ENCODE measurements at regions not wholly inside any gene's neighbourhood (a gene's known extent, or its start where the extent isn't known, plus 50 kb on each side); places are given as distances from the start of the nearest gene placed in this dataset.

DNA sequence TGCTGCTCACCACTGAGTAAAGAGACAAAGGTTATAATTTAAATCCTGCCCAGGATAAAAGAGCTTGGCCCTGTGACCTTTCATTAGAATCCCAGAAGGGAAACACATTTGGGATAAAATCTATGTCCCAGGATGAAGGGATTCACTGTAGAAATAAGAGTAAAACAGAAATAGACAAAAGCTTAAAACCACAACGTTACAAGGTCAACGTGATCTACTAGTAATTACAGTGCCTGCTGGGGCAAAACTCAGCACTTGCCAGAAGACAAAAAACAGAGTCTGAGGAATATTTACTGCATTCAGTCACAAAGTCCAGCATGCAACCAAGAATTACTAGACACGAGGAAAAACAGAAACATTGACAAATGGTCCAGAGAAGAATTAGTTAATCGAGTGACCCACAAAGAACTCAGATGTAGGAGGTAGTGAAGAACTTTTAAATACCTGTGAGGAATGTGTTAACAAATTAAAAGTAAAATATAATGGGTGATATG, 982.3 kb downstream of the GATA3 start:
- intact Hi-C loops (cut with DNase I) = no loop called here
- no peak for FAIRE-seq
- no peak overlapping the region for H3K27ac ChIP-seq (ENCODE audit: low read depth in 2 of 2, low read length in 2 of 2)

DNA sequence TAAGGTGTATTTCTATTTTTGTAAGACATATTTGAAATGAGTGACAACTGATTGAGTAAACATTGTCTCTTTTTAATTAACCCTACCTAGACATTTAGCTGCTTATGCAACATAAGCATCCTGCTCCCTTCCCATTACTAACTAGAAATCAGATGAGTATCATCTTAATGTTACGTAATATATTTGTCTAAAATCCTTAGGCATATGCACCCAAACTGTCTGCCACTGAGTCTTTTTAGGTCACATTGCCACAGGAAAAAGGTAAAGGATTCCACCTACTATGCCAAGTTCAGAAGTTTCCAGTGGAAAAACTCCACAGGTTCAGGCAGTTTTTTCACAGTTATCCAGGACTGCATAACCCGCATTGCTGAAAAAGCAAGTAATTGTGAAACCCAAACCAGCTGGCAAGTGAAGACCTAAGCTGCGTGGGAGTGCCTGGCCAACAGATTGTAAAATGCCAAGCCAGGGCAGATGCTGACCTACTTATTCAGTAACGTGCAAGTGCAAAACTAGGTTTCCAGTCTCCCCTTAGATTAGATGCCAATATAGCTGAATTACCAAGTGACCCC, 983.7 kb downstream of the GATA3 start:
- intact Hi-C loops (cut with DNase I) = no loop called here
- Histone ChIP-seq H3K27ac (ENCODE audit: low read depth in 2 of 2, low read length in 2 of 2) (no peak overlapping the region), H3K9me3 (ENCODE audit: control insufficient read depth in 2 of 3, insufficient read depth in 1 of 3, low read length in 3 of 3) (peaks cover 0 to 3% (median 0%) of the 10 kb centered on the region in 3 donors), H3K27me3 (ENCODE audit: control insufficient read depth, insufficient read depth, low read length) (no peaks in the 10 kb centered on the region), H3K9ac (ENCODE audit: low read length in 3 of 3) (no peak overlapping the region), H3K4me3 (ENCODE audit: low read length in 3 of 3) (no peak overlapping the region), H3K4me1 (ENCODE audit: control insufficient read depth in 2 of 3, insufficient read depth in 2 of 3, low read depth in 1 of 3, low read length in 3 of 3) (no peaks in the 10 kb centered on the region), H3K36me3 (ENCODE audit: control insufficient read depth in 2 of 3, insufficient read depth in 3 of 3, low read length in 3 of 3) (no peaks in the 10 kb centered on the region)
- TF ChIP-seq, protein P1, sequence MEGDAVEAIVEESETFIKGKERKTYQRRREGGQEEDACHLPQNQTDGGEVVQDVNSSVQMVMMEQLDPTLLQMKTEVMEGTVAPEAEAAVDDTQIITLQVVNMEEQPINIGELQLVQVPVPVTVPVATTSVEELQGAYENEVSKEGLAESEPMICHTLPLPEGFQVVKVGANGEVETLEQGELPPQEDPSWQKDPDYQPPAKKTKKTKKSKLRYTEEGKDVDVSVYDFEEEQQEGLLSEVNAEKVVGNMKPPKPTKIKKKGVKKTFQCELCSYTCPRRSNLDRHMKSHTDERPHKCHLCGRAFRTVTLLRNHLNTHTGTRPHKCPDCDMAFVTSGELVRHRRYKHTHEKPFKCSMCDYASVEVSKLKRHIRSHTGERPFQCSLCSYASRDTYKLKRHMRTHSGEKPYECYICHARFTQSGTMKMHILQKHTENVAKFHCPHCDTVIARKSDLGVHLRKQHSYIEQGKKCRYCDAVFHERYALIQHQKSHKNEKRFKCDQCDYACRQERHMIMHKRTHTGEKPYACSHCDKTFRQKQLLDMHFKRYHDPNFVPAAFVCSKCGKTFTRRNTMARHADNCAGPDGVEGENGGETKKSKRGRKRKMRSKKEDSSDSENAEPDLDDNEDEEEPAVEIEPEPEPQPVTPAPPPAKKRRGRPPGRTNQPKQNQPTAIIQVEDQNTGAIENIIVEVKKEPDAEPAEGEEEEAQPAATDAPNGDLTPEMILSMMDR (IDR thresholded peaks at IDR 0.05; ENCODE audit: borderline replicate concordance, extremely low read depth, insufficient read depth) = no peak
- FAIRE-seq (no peak), DNase-seq (peak in 3 of 5 donors; percentile 12 to 21 (median 18))

More for the DNA sequence above, 982.3 kb downstream of the GATA3 start:
- H3K4me1 ChIP-seq (ENCODE audit: control insufficient read depth in 2 of 3, insufficient read depth in 2 of 3, low read depth in 1 of 3, low read length in 3 of 3) = no peaks in the 10 kb centered on the region
- peaks cover 0 to 3% (median 0%) of the 10 kb centered on the region in 3 donors for H3K9me3 ChIP-seq (ENCODE audit: control insufficient read depth in 2 of 3, insufficient read depth in 1 of 3, low read length in 3 of 3)
- no peaks in the 10 kb centered on the region for H3K27me3 ChIP-seq (ENCODE audit: control insufficient read depth, insufficient read depth, low read length)
- no peak overlapping the region for H3K9ac ChIP-seq (ENCODE audit: low read length in 3 of 3)
- no peak overlapping the region for H3K4me3 ChIP-seq (ENCODE audit: low read length in 3 of 3)
- TF ChIP-seq, protein P1 (IDR thresholded peaks at IDR 0.05; ENCODE audit: borderline replicate concordance, extremely low read depth, insufficient read depth) = no peak
- no peaks in the 10 kb centered on the region for H3K36me3 ChIP-seq (ENCODE audit: control insufficient read depth in 2 of 3, insufficient read depth in 3 of 3, low read length in 3 of 3)
- no peak for DNase-seq

DNA sequence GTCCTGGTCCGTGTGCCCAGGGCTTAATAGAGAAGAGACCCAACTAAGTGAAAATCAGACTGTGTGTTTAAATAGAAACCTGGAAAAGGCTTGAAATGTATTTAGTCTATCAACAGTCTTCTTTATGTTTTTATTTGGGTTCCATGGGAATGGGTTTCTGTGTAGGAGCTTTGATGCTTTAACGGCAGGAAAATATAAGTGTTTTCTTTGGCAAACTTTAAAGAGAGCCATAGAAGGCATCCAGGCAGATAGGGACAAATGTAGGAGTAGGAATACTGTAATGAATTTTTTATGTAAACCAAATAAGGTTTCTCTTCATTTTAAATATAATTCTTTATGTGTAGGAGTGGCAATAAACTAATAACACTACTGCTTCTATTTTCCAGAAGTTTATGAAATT, 989.0 kb downstream of the GATA3 start:
- no peak for FAIRE-seq
- TF ChIP-seq, protein P1 (IDR thresholded peaks at IDR 0.05; ENCODE audit: borderline replicate concordance, extremely low read depth, insufficient read depth) = no peak

More for the DNA sequence above, 989.0 kb downstream of the GATA3 start:
- Histone ChIP-seq H3K4me3 (ENCODE audit: low read length in 3 of 3) (no peak overlapping the region), H3K36me3 (ENCODE audit: control insufficient read depth in 2 of 3, insufficient read depth in 3 of 3, low read length in 3 of 3) (no peaks in the 10 kb centered on the region), H3K9ac (ENCODE audit: low read length in 3 of 3) (no peak overlapping the region), H3K9me3 (ENCODE audit: control insufficient read depth in 2 of 3, insufficient read depth in 1 of 3, low read length in 3 of 3) (peaks cover 0 to 7% (median 0%) of the 10 kb centered on the region in 3 donors), H3K27ac (ENCODE audit: low read depth in 2 of 2, low read length in 2 of 2) (no peak overlapping the region), H3K27me3 (ENCODE audit: control insufficient read depth, insufficient read depth, low read length) (no peaks in the 10 kb centered on the region), H3K4me1 (ENCODE audit: control insufficient read depth in 2 of 3, insufficient read depth in 2 of 3, low read depth in 1 of 3, low read length in 3 of 3) (no peaks in the 10 kb centered on the region)
- intact Hi-C loops (cut with DNase I) = no loop called here
- DNase-seq = peak in 2 of 5 donors; percentile 37 to 78

Data from kidney (tissue), 13 donors.